ENCODE measurements at regions not wholly inside any gene's neighbourhood (a gene's known extent, or its start where the extent isn't known, plus 50 kb on each side); places are given as distances from the start of the nearest gene placed in this dataset.

DNA sequence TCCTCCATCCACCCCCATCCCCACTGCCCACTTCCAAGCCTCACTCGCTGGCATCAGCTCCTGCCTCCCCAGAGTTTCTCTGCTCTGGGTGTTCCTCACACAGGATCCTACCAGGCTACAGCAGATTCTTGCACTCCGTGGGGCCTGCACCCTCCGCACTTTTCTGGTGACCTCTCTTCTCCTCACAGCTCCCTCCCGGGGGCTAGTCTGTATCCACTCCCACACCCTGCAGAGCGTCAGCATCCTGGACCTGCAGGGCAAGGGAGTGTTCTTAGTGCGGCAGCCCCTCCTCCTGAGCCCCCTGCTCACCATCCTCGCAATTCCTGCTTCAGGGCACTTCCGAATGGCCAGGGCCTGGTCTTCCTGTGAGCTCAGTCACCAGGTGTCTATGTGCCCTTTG is 224.2 kb downstream of the DLL1 start:
- H3K27ac ChIP-seq: no peak overlapping the region

DNA sequence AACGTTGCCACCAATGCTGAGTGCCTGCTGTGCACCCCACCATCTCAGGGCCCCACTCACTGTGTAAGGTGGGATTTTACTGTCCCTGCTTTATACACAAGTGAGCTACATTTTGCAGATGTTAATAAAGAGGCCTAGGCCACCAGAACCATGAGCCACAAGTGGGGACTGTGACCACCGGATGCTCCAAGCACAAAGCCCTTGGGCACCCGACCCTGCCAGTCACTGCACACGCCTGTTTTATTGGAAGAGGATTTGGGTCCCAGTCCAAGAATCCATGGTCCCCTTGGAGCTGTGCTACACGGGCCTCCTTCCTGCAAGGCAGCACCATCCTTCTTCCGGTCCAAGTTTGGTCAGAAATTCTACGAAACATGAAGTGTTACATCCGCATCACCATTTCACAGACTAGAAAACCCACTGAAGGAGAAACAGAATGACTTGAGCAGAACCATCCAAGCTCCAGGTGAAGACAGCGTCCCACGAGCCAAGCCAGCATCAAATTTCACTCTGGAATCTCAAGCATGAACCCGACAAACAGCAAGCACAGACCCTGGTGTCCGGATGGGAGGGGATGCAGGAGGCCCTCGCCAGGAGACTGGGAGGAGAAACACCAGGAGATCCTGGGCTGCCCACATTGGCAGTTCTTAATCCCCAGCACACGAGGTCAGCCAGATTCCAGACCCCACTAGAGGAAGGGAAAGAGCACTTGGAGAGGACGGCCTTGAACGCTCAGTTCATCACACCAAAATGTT is 226.9 kb downstream of the DLL1 start:
- Histone ChIP-seq H3K27ac (no peak overlapping the region), H3K9me3 (no peaks in the 10 kb centered on the region), H3K4me1 (peaks cover 0 to 8% (median 0%) of the 10 kb centered on the region in 3 donors), H3K27me3 (peaks cover 0 to 13% (median 0%) of the 10 kb centered on the region in 4 donors), H3K4me3 (no peak overlapping the region), H3K36me3 (no peaks in the 10 kb centered on the region)
- intact Hi-C loops (cut with DNase I): no loop called here
- WGBS, 2 donors: 79 to 80% methylated on average over 5 to 13 of the region's 16 CpGs
- TF ChIP-seq, protein P1, sequence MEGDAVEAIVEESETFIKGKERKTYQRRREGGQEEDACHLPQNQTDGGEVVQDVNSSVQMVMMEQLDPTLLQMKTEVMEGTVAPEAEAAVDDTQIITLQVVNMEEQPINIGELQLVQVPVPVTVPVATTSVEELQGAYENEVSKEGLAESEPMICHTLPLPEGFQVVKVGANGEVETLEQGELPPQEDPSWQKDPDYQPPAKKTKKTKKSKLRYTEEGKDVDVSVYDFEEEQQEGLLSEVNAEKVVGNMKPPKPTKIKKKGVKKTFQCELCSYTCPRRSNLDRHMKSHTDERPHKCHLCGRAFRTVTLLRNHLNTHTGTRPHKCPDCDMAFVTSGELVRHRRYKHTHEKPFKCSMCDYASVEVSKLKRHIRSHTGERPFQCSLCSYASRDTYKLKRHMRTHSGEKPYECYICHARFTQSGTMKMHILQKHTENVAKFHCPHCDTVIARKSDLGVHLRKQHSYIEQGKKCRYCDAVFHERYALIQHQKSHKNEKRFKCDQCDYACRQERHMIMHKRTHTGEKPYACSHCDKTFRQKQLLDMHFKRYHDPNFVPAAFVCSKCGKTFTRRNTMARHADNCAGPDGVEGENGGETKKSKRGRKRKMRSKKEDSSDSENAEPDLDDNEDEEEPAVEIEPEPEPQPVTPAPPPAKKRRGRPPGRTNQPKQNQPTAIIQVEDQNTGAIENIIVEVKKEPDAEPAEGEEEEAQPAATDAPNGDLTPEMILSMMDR (IDR thresholded peaks at IDR 0.05): no peak
- no peak for TF ChIP-seq POLR2A (IDR thresholded peaks at IDR 0.05)
- DNase-seq: no peak

More for the DNA sequence above, 224.2 kb downstream of the DLL1 start:
- Histone ChIP-seq H3K36me3 (no peaks in the 10 kb centered on the region), H3K4me1 (peaks cover 0 to 8% (median 0%) of the 10 kb centered on the region in 3 donors), H3K9me3 (no peaks in the 10 kb centered on the region), H3K27me3 (peaks cover 0 to 13% (median 0%) of the 10 kb centered on the region in 4 donors), H3K4me3 (no peak overlapping the region)
- TF ChIP-seq, protein P1 (IDR thresholded peaks at IDR 0.05): no peak
- TF ChIP-seq POLR2A (IDR thresholded peaks at IDR 0.05): no peak
- no peak for DNase-seq
- intact Hi-C loops (cut with DNase I): no loop called here
- WGBS, 2 donors: 78 to 80% methylated on average over 8 of the region's 8 CpGs

DNA sequence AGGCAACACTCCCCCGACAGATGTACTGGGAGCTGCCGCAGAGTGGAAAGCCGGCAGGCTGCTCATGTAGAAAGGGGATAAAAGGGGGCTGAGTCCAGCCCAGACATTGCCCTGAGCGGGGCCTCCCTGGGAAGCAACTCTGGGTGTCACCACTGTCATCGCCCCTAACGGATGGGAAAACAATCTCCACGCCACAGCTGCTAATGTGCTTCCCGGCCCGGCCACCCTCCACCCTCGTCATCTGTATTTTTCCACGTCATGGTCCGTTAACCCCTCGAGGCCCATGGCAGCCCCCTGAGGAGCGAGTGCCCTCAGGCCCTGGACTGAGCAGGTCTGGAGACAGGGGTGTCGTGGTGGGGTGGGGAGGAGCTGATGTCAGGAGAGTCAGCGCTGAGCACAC is 227.4 kb downstream of the DLL1 start:
- no peaks in the 10 kb centered on the region for H3K36me3 ChIP-seq
- no peak for TF ChIP-seq POLR2A (IDR thresholded peaks at IDR 0.05)
- TF ChIP-seq, protein P1 (IDR thresholded peaks at IDR 0.05): no peak
- H3K27me3 ChIP-seq: peaks cover 0 to 13% (median 0%) of the 10 kb centered on the region in 4 donors
- no peak overlapping the region for H3K27ac ChIP-seq
- no peak for DNase-seq
- 61% methylated on average over 8 of the region's 16 CpGs; no CpG with 5 or more reads in 1 of the 2 donors for WGBS, 2 donors
- H3K4me1 ChIP-seq: peaks cover 0 to 8% (median 0%) of the 10 kb centered on the region in 3 donors
- H3K9me3 ChIP-seq: no peaks in the 10 kb centered on the region
- H3K4me3 ChIP-seq: no peak overlapping the region
- intact Hi-C loops (cut with DNase I): no loop called here

DNA sequence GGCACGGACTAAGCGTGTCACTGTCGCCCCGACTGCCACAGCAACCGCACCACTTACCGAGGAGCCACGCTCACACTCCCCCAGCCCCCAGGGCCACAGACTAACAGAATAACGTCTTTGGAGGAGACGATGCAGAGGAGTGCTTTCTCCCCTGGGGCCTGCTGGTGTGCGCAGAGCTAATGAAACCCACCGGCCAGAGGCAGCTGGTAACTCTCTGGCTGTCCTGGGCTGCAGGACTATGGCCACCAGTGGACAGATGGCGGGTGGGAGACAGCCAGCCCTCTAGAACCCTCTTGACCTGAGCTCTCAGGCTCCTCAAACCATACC is 228.0 kb downstream of the DLL1 start:
- Histone ChIP-seq H3K4me3 (no peak overlapping the region), H3K27ac (no peak overlapping the region), H3K27me3 (peaks cover 0 to 13% (median 0%) of the 10 kb centered on the region in 4 donors), H3K4me1 (peaks cover 0 to 8% (median 0%) of the 10 kb centered on the region in 3 donors), H3K9me3 (no peaks in the 10 kb centered on the region), H3K36me3 (no peaks in the 10 kb centered on the region)
- intact Hi-C loops (cut with DNase I): no loop called here
- TF ChIP-seq POLR2A (IDR thresholded peaks at IDR 0.05): no peak
- TF ChIP-seq, protein P1 (IDR thresholded peaks at IDR 0.05): no peak
- no peak for DNase-seq
- 94 to 100% methylated on average over 1 to 7 of the region's 12 CpGs for WGBS, 2 donors

DNA sequence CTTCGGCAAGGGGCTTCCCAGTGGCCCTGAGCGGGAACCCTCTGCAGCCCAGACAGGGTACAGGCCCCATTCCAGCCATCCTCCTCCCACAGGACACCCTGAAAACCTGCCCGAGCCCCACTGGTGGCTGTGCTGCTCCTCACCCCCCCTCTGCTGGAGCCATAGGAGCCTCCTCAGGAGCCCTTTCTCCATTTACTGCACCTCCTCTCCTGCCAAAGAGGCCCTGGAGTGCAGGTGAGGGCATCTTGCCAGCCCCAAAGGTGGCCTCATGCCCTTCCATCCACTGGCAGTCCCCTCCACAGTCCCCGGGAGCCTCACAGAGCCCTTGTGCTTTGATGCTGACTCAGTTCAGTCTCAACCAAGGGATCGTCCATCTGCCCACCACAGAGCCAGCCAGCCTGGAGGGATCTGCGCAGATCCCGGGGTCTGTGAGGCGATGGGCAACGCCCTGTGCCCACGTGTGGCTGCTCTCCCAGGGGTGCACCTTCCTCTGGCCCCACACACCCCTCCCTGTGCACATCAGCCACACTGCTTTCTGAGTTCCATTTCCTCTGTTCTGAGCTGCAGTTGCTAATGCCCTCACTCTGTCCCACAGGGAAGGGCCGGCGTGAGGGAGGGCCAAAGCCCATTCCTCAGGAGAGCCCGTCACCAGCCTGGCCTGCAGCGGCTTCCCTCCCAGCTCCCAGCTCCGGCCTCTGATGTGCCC is 228.5 kb downstream of the DLL1 start:
- Histone ChIP-seq H3K4me1 (peaks cover 0 to 4% (median 0%) of the 10 kb centered on the region in 3 donors), H3K4me3 (no peak overlapping the region), H3K27ac (no peak overlapping the region), H3K9me3 (no peaks in the 10 kb centered on the region), H3K36me3 (no peaks in the 10 kb centered on the region), H3K27me3 (peaks cover 0 to 8% (median 0%) of the 10 kb centered on the region in 4 donors)
- 86 to 96% methylated on average over 5 to 12 of the region's 15 CpGs for WGBS, 2 donors
- intact Hi-C loops (cut with DNase I): no loop called here
- TF ChIP-seq, protein P1 (IDR thresholded peaks at IDR 0.05): no peak
- no peak for TF ChIP-seq POLR2A (IDR thresholded peaks at IDR 0.05)
- no peak for DNase-seq
